Body of pancreas (tissue), 4 donors: ENCODE measurements at regions not wholly inside any gene's neighbourhood (a gene's known extent, or its start where the extent isn't known, plus 50 kb on each side); places are given as distances from the start of the nearest gene placed in this dataset.

ENCODE experiments used
- CTCF ChIP-seq, 7 experiments: fragments of 450-650 bp in 4 of 7; fragments of 200-600 bp in 3 of 7; sonication (generic) in 3 of 7; IDR thresholded peaks; one replicate each; pipeline ENCODE4 v1.5.1; 2016 to 2019; ENCODE audit warnings: antibody characterized with exemption in 7 of 7
- POLR2A ChIP-seq, 3 donors: fragments of 450-650 bp; IDR thresholded peaks; one replicate each; pipeline ENCODE4 v1.6.1; 2016; ENCODE audit warnings: antibody characterized with exemption in 3 of 3, mild to moderate bottlenecking in 2 of 3

DNA sequence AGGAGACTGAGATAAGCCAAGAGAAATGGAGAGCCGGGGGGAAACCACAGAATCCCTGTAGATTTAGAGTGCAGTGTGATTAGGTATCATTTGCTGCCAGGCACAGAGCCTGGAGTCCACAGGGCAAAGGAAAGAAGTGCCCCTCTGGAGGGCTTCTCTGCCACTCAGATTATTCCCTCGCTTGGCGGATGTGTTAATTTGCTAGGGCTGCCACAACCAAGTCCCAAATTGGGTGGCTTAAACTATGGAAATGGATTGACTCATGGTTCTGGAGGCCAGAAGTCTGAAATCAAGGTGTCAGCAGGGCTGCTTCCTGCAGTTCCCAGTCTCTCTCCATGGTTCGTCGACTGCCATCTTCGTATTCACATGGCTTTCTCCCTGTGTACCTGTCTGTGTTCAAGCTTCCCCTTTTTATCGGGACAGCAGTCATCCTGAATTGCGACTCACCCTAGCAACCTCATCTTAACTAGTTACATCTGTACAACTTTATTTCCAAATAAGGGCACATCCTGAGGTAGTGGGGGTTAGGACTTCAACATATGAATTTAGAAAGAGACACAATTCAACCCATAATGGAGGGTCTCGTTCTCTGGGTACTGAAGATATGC lies 122.2 kb downstream of the ANKRD60 start:
- TF ChIP-seq CTCF (IDR thresholded peaks at IDR 0.05) (no peak), POLR2A (IDR thresholded peaks at IDR 0.05) (no peak)
